ENCODE measurements at regions not wholly inside any gene's neighbourhood (a gene's known extent, or its start where the extent isn't known, plus 50 kb on each side); places are given as distances from the start of the nearest gene placed in this dataset.

GRCh38 chr20:56826705-56827665 is 197.9 kb downstream of the TFAP2C start:
- peak; percentile 96 for DNase-seq (ENCODE audit: low read depth)
- peak overlapping the region; percentile 38 for H3K4me3 ChIP-seq (ENCODE audit: control insufficient read depth, low read depth, low read length)
- no peak for TF ChIP-seq CTCF (IDR thresholded peaks at IDR 0.05; ENCODE audit: control insufficient read depth, insufficient read depth, low read depth, low read length, missing control alignments)

GRCh38 chr20:56827763-56828162 is 198.7 kb downstream of the TFAP2C start:
- DNase-seq (ENCODE audit: low read depth) = no peak
- H3K4me3 ChIP-seq (ENCODE audit: control insufficient read depth, low read depth, low read length) = peak overlapping the region; percentile 14
- no peak for TF ChIP-seq CTCF (IDR thresholded peaks at IDR 0.05; ENCODE audit: control insufficient read depth, insufficient read depth, low read depth, low read length, missing control alignments)

GRCh38 chr20:56828402-56828801 is 199.3 kb downstream of the TFAP2C start:
- DNase-seq (ENCODE audit: low read depth) = no peak
- H3K4me3 ChIP-seq (ENCODE audit: control insufficient read depth, low read depth, low read length) = no peak overlapping the region
- TF ChIP-seq CTCF (IDR thresholded peaks at IDR 0.05; ENCODE audit: control insufficient read depth, insufficient read depth, low read depth, low read length, missing control alignments) = no peak

GRCh38 chr20:56829788-56830385 is 200.8 kb downstream of the TFAP2C start:
- no peak for TF ChIP-seq CTCF (IDR thresholded peaks at IDR 0.05; ENCODE audit: control insufficient read depth, insufficient read depth, low read depth, low read length, missing control alignments)
- H3K4me3 ChIP-seq (ENCODE audit: control insufficient read depth, low read depth, low read length) = no peak overlapping the region
- DNase-seq (ENCODE audit: low read depth) = no peak

GRCh38 chr20:56831795-56832194 is 202.7 kb downstream of the TFAP2C start:
- H3K4me3 ChIP-seq (ENCODE audit: control insufficient read depth, low read depth, low read length) = no peak overlapping the region
- no peak for DNase-seq (ENCODE audit: low read depth)
- no peak for TF ChIP-seq CTCF (IDR thresholded peaks at IDR 0.05; ENCODE audit: control insufficient read depth, insufficient read depth, low read depth, low read length, missing control alignments)

- no peak for TF ChIP-seq CTCF (IDR thresholded peaks at IDR 0.05; ENCODE audit: control insufficient read depth, insufficient read depth, low read depth, low read length, missing control alignments)
- no peak for DNase-seq (ENCODE audit: low read depth)
- H3K4me3 ChIP-seq (ENCODE audit: control insufficient read depth, low read depth, low read length) = no peak overlapping the region
Observed at GRCh38 chr20:56833427-56833826, 204.3 kb downstream of the TFAP2C start.

All from AG09309 (cell line).